Endothelial cell of umbilical vein (primary cell): ENCODE measurements at regions not wholly inside any gene's neighbourhood (a gene's known extent, or its start where the extent isn't known, plus 50 kb on each side); places are given as distances from the start of the nearest gene placed in this dataset.

ENCODE experiments used
- POLR2A ChIP-seq: IDR thresholded peaks from 2 replicates; pipeline ENCODE4 v1.6.1; 2012; ENCODE audit warnings: low read depth, mild to moderate bottlenecking, control low read depth, low read length
- TF ChIP-seq, protein P1 (sequence below), 2 donors: IDR thresholded peaks; 1 replicate in 1 of 2; 2 replicates in 1 of 2; pipeline ENCODE4 v1.5.1; 2011; ENCODE audit warnings: low read length in 2 of 2, mild to moderate bottlenecking in 2 of 2, moderate library complexity in 2 of 2, control low read depth in 1 of 2, inconsistent platforms in 1 of 2, low read depth in 1 of 2; ENCODE audit not compliant: insufficient read depth in 1 of 2; ENCODE audit errors: extremely low read depth in 1 of 2

DNA sequence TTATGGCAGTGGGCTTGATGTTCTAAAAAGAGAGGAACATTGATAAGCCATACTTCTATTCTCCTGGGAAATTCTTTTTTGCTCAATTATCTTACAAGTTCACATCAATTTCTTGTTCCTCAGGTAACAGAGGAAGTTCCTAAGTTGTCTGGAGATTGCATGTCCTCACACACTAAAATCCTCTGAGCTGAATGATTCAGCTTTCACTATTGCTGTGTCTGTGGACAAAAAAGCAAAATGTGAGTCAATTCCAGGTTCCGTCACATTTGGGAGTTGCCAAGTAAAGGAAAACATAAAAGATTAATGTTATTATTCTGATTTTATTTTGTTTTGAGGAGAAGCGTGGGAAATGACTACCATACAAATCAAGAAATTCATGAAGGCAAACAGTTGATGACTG, 316.7 kb downstream of the CHRM3 start:
- TF ChIP-seq, protein P1, sequence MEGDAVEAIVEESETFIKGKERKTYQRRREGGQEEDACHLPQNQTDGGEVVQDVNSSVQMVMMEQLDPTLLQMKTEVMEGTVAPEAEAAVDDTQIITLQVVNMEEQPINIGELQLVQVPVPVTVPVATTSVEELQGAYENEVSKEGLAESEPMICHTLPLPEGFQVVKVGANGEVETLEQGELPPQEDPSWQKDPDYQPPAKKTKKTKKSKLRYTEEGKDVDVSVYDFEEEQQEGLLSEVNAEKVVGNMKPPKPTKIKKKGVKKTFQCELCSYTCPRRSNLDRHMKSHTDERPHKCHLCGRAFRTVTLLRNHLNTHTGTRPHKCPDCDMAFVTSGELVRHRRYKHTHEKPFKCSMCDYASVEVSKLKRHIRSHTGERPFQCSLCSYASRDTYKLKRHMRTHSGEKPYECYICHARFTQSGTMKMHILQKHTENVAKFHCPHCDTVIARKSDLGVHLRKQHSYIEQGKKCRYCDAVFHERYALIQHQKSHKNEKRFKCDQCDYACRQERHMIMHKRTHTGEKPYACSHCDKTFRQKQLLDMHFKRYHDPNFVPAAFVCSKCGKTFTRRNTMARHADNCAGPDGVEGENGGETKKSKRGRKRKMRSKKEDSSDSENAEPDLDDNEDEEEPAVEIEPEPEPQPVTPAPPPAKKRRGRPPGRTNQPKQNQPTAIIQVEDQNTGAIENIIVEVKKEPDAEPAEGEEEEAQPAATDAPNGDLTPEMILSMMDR (IDR thresholded peaks at IDR 0.05; ENCODE audit: extremely low read depth in 1 of 2, insufficient read depth in 1 of 2, low read depth in 1 of 2, low read length in 2 of 2), result no peak
- TF ChIP-seq POLR2A, result no peak
